Peyer's patch (tissue), 4 donors: ENCODE measurements at regions not wholly inside any gene's neighbourhood (a gene's known extent, or its start where the extent isn't known, plus 50 kb on each side); places are given as distances from the start of the nearest gene placed in this dataset.

ENCODE experiments used
- DNase-seq, 3 donors: peaks; one replicate each; pipeline ENCODE4 v3.0.0-alpha.2; 2017 to 2019
- H3K27ac ChIP-seq, 4 donors: fragments of 200-600 bp; sonication (generic); one replicate each; pipeline ENCODE4 v1.5.1; 2016 to 2019
- H3K27me3 ChIP-seq, 2 donors: fragments of 200-600 bp; sonication (generic); one replicate each; pipeline ENCODE4 v1.5.1; 2019
- H3K36me3 ChIP-seq, 3 donors: fragments of 200-600 bp; sonication (generic); one replicate each; pipeline ENCODE4 v1.5.1; 2016 to 2019
- H3K4me1 ChIP-seq, 4 donors: fragments of 200-600 bp; sonication (generic); one replicate each; pipeline ENCODE4 v1.5.1; 2016 to 2019
- H3K4me3 ChIP-seq, 4 donors: fragments of 200-600 bp; sonication (generic); 1 replicate in 3 of 4; 2 replicates in 1 of 4; pipeline ENCODE4 v1.5.1; 2016 to 2019; ENCODE audit warnings: mild to moderate bottlenecking in 1 of 4
- H3K9me3 ChIP-seq, 4 donors: fragments of 200-600 bp; sonication (generic); one replicate each; pipeline ENCODE4 v1.5.1; 2016 to 2019; ENCODE audit warnings: mild to moderate bottlenecking in 1 of 4
- CTCF ChIP-seq, 6 experiments: fragments of 450-650 bp in 4 of 6; fragments of 200-600 bp in 2 of 6; sonication (generic) in 1 of 6; IDR thresholded peaks; one replicate each; pipeline ENCODE4 v1.5.1; 2017 to 2019; ENCODE audit warnings: antibody characterized with exemption in 6 of 6, mild to moderate bottlenecking in 3 of 6, moderate library complexity in 1 of 6
- POLR2A ChIP-seq, 2 donors: fragments of 450-650 bp; IDR thresholded peaks; one replicate each; pipeline ENCODE4 v1.5.1; 2017; ENCODE audit warnings: antibody characterized with exemption in 2 of 2, mild to moderate bottlenecking in 2 of 2, moderate library complexity in 2 of 2

GRCh38 chr21:41583274-41583790 lies 75.4 kb upstream of the TMPRSS2 start:
- Histone ChIP-seq H3K36me3 (no peaks in the 10 kb centered on the region), H3K4me3 (no peak overlapping the region), H3K27me3 (no peaks in the 10 kb centered on the region), H3K9me3 (peaks cover 0 to 5% (median 0%) of the 10 kb centered on the region in 4 donors), H3K27ac (peak overlapping the region in 2 of 4 donors; percentile 5 to 52), H3K4me1 (peaks cover 0 to 41% (median 0%) of the 10 kb centered on the region in 4 donors)
- peak in 1 of 3 donors; percentile 44 for DNase-seq
- TF ChIP-seq POLR2A (IDR thresholded peaks at IDR 0.05) (no peak), CTCF (IDR thresholded peaks at IDR 0.05) (no peak)

- peak in 1 of 3 donors; percentile 5 for DNase-seq
- peaks cover 0 to 6% (median 0%) of the 10 kb centered on the region in 4 donors for H3K9me3 ChIP-seq
- H3K4me3 ChIP-seq, result no peak overlapping the region
- no peaks in the 10 kb centered on the region for H3K36me3 ChIP-seq
- no peaks in the 10 kb centered on the region for H3K27me3 ChIP-seq
- peak overlapping the region in 1 of 4 donors; percentile 93 for H3K27ac ChIP-seq
- peaks cover 0 to 44% (median 0%) of the 10 kb centered on the region in 4 donors for H3K4me1 ChIP-seq
- TF ChIP-seq POLR2A (IDR thresholded peaks at IDR 0.05), result no peak
- no peak for TF ChIP-seq CTCF (IDR thresholded peaks at IDR 0.05)
Observed at GRCh38 chr21:41582866-41583265, 74.9 kb upstream of the TMPRSS2 start.

GRCh38 chr21:41582298-41582840 lies 74.4 kb upstream of the TMPRSS2 start:
- H3K9me3 ChIP-seq, result peaks cover 0 to 6% (median 0%) of the 10 kb centered on the region in 4 donors
- H3K27ac ChIP-seq, result peak overlapping the region in 3 of 4 donors; percentile 81 to 93 (median 90)
- H3K4me3 ChIP-seq, result no peak overlapping the region
- H3K27me3 ChIP-seq, result no peaks in the 10 kb centered on the region
- H3K36me3 ChIP-seq, result no peaks in the 10 kb centered on the region
- H3K4me1 ChIP-seq, result peaks cover 0 to 44% (median 0%) of the 10 kb centered on the region in 4 donors
- TF ChIP-seq CTCF (IDR thresholded peaks at IDR 0.05) (no peak), POLR2A (IDR thresholded peaks at IDR 0.05) (no peak)
- peak in 1 of 3 donors; percentile 32 for DNase-seq

- Histone ChIP-seq H3K9me3 (peaks cover 0 to 6% (median 0%) of the 10 kb centered on the region in 4 donors), H3K36me3 (no peaks in the 10 kb centered on the region), H3K4me3 (peak overlapping the region in 1 of 4 donors; percentile 32), H3K27ac (peak overlapping the region in 3 of 4 donors; percentile 81 to 93 (median 90)), H3K4me1 (peaks cover 0 to 44% (median 0%) of the 10 kb centered on the region in 4 donors), H3K27me3 (no peaks in the 10 kb centered on the region)
- DNase-seq, result peak in 2 of 3 donors; percentile 67 to 69
- TF ChIP-seq POLR2A (IDR thresholded peaks at IDR 0.05) (no peak), CTCF (IDR thresholded peaks at IDR 0.05) (peak in 3 of 6 experiments; percentile 4 to 29 (median 22))
Observed at GRCh38 chr21:41581592-41582228, 73.8 kb upstream of the TMPRSS2 start.

- TF ChIP-seq CTCF (IDR thresholded peaks at IDR 0.05), result no peak
- TF ChIP-seq POLR2A (IDR thresholded peaks at IDR 0.05), result peak; percentile 16 to 65
- peak in 2 of 3 donors; percentile 76 for DNase-seq
- peak overlapping the region in 3 of 4 donors; percentile 81 to 93 (median 90) for H3K27ac ChIP-seq
- peaks cover 0 to 6% (median 0%) of the 10 kb centered on the region in 4 donors for H3K9me3 ChIP-seq
- peak overlapping the region in 2 of 4 donors; percentile 11 to 32 for H3K4me3 ChIP-seq
- H3K36me3 ChIP-seq, result no peaks in the 10 kb centered on the region
- no peaks in the 10 kb centered on the region for H3K27me3 ChIP-seq
- peaks cover 0 to 44% (median 0%) of the 10 kb centered on the region in 4 donors for H3K4me1 ChIP-seq
Observed at GRCh38 chr21:41580758-41581554, 73.0 kb upstream of the TMPRSS2 start.
